Eye (tissue), 1 donor: ENCODE measurements at regions not wholly inside any gene's neighbourhood (a gene's known extent, or its start where the extent isn't known, plus 50 kb on each side); places are given as distances from the start of the nearest gene placed in this dataset.

Experiments used
- DNase-seq: peaks from one replicate; pipeline ENCODE4 v3.0.0-alpha.2; 2015

DNA sequence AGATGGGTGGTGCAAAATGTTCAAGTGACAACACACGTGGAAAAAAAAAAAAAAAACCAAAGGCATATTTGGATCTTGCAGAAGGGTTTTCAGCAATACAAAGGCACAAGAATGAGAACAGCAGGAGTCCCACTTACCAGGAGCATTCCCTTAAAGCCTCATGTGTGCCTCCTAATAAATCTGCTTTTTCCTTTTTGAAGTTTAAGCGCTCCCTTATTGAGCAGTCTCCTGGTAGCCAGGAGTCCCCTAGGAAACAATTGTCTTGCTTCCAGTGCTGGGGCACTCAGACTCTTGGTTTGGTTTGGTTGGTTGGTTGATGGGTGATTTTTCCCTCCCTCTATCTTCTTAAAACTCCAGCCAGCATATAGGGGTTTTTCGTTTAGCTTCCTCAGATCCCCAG, 321.8 kb upstream of the NFE2L3 start:
- no peak for DNase-seq

DNA sequence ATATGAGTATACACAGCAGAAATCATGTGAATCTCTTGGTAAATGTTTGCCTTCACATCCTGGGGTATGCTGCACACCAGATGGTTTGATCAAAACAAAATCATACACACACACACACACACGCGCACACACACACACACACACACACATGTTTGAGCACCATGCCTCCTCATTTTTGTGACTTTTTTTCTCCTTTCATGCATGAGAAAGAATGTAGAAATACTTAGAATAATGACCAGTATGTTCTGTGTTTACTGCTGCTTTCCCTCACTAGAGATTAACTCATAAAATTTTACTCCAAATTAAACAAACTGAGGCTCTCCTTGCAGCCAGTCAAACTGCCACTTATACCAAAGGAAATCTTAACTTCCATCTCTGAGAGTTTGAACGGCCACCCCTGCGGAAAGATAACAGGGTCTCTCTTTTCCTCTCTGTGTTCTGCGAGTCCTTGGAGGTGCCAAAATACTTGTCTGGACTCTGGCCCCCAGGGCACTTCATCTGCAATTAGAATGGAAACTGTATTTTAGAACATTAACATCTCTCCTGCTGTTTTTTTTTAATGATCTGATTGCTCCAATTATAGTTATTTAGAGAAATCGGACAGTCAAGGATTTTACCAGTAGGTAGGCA, 320.8 kb upstream of the NFE2L3 start:
- DNase-seq: peak; percentile 70

DNA sequence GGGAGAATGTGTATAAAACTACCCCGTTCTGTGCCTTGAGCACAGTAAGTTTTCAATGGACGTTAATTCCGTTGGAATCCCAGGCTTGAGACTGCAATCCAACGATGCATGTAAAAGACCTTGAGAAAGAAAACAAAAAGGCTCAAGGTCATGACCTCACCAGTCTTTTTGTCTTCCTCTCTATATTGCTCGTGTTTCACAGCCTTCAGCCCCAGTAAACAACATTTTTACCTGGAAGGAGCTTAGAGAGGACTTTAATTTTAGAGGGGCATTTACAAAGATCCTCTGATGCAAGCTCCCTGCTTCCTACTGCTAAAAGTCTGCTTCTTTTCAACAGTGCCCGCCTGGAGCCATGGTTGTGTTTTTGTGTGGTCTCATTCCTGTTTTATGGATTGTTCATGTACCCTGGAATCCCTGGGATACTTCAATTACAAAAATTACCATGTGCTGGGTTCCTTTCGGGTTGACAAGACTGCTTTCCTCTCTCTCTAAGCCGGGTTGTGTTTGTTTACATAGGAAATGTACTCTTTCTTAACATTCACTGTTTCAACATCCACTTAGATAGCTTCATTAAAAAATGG, 320.1 kb upstream of the NFE2L3 start:
- peak; percentile 81 for DNase-seq

DNA sequence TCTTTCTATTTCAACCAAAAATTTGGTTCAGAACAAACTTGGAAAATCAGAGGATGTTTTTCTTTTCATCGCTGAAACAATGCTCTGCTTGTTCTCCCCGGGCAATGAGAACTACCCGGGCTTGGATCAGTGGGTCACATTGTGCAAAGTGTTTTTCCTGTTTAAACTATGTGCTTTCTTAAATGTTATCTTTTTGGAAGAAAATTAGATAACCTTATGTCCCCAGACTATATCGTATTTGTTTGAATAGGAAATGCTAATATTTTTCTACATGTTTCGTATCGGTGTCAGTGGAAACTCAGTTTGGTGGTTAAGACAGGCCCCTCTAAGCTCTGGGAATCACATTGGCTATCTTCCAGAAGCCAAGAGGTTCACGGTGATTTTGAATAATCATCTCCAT, 319.5 kb upstream of the NFE2L3 start:
- DNase-seq: peak; percentile 56

DNA sequence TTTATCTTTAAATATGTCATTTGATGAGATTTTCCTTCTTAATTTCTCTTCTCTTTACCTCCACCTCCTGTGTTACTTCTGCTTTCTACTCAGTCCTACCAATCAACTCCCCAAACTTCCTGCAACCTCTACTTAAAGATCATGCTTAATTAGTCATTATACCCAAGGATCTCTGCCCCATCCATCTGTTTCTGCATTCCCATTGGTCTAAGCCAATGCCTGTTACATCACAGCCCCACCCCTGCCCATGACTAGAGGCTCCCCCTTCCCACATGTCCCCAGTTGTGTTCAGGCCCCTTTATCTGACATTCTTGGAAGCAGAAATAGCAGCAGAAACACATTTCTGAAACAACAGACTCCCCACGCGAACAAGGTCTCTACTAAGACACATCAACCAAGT, 319.1 kb upstream of the NFE2L3 start:
- DNase-seq: no peak

DNA sequence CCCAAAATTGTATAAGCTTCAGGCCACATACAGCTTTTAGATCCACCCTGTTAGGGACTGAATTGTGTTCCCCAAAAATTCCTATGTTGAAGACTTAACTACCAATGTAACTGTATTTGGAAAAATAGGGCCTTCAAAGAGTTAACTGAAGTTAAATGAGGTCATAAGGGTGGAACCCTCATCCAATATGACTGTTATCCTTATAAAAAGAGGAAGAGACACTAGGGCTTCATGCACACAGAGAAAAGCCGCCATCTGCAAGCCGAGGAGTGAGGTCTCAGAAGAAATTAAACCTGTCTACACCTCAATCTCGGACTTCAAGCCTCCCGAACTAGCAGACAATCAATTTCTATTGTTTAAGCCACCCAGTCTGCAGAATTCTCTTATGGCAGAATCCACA, 317.9 kb upstream of the NFE2L3 start:
- DNase-seq: no peak

DNA sequence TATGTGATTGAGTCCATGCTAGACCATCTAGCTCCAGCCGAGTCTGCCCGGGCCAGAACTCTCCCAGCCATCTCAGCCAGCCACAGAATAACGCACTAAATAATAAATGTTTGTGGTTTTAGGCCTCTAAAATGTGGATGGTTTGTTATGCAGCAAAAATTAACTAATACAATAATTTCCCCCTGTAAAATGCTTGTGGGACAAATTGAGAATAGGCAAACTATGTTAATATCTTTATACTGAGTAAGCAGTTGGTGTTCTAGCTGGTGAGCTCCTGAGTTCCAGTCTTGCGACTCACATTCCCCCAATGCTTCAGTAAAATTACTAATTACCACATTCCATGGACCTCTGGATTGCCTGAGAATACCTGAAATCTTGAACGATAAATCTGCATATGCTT, 316.8 kb upstream of the NFE2L3 start:
- no peak for DNase-seq

DNA sequence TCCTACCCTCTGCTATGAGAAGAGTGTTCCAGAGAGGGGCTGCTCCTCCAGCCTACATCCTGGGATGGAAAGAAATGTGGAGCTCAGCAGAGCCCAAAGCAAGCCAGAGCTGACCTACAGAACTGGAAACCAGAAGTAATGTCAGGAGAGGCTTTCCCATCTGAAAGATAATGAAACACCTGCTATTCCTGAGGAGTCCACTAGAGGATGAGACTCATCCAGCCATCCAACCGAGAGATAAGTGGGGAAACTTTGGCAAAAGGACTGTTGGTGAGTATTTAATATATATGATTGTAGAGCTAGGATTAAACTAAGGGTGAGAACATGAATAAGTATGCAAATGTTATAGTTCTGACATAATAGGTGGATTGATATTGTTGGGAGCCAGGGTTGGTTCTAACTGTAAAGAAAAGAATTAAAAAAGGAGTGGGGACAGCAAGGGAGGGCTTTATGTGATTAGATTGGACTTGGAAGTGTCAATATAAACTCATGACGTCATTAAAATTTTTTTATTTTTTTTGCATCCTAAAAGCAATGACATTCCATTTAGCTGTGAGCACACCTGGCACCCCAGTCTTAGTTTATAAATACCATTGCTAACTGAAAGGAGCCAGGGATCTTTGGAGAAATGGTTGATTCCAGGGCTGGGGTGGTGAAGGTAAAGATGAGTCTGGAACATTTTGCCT, 312.8 kb upstream of the NFE2L3 start:
- no peak for DNase-seq

DNA sequence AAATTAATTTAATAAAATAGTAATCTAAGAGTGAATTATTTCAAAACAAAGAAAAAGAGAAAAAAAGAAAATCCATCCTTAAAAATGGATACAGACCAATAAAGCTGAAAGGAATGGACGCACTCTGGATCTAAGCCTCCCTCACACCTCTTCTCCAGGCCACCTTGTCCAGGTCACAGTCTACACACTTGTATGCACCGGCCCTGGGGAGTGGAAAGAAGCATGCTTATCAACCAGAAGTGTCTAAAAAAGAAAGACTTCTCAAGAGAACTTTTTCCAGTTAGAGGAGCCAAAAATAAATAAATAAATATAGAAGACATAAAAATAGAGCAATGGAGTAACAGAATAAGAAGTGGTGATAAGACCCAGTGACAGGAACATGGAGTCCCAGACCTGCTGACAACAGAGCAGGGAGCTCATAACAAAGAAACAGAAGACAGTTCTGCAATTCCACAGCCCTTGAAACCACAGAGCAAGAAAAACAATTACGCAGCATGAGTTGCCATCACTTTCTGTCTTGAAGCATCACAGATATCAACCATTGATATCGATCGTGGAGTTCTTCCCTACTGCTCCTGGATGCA, 311.7 kb upstream of the NFE2L3 start:
- DNase-seq: no peak

DNA sequence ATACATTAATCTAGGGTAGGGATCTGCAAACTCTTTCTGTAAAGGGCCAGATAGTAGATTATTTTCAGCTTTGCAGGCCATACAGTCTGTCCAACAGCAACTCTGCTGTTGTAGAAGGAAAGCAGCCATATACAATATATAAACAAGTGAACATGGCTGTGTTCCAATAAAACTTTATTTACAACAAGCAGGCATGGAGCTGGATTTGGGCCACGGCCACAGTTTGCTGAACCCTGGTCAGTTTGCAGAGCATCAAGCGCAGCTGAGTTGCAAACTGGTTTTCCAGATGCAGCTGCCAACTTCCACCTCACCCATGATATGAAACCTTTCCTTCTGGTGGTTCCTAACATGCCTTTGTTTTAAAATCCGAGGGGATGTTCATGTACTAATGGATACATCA, 310.4 kb upstream of the NFE2L3 start:
- DNase-seq: no peak

DNA sequence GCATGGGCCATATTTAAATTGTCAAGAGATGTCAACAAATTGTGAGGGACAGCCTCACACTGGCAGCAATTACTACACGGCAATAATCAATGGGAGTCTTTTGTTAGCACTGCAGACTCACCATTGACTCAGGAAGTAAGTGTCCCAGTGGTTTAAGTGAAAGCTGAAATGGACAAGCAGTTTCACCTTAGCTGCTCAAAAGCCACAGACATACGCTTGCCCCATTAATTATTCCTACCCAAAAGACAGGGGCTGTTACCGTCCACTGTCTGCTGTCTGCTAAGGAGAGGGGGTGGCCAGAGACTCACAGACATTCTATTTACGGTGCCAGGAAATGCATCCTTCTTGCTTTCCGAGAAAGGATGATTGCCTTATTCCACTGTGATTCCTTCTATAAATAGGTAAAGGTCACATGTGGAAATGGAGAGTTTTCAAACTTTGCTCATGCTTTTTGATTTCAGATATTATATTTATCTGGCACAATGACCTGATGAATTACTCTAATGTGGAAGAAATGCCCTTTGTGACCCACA, 309.7 kb upstream of the NFE2L3 start:
- no peak for DNase-seq

DNA sequence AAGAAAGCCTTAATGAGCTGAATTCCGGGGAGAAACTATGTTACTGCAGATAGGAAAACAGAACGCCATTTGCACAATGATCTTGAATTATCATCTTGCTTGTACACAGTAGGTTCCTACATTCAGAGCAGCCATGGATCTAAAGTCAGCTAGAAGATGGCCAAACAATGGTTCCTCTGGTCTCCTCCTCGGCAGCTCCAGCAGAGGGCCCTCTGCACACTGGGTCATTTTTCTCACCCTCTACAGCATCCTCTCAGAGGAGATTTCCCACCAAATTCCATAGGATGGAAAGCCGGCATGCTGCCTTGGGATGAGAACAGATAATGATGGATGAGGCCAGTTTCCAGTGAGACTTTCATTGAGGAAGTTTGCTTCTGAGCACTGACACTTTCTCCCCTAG, 308.5 kb upstream of the NFE2L3 start:
- no peak for DNase-seq

DNA sequence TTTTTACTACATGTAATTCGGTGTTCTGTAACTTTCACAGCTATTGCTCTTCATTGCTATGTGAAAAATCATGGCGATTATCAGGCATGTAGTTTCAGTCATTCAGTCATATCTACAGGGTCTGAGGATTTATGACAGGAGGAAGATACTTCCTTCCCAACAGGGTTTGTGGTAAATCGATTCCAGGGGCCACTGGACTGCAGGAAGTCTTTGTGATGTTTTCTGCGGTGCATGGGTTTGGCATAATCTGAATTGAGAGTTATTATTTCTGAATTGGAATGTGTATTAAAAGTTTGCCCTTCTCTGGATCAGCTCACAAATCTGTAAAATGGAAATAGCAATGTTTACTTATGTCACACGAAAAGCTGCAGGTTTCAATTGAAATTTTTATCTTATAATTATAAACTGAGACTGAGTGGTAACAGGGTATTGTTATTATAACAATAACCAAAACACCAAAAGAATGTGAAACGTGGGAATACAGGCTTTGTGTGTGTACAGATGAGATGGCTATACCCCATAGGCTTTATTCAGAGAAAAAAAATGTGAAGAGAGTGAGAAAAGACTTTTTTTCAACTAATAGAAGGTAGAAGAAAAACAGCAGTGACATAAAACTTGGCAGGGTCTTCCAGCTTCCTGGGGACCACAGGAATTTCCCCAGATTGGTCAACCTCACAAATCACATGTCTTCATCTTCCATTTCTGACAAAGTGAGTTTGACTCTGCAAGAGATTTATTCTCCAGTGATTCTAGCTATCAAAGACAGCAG, 307.7 kb upstream of the NFE2L3 start:
- peak; percentile 37 for DNase-seq

DNA sequence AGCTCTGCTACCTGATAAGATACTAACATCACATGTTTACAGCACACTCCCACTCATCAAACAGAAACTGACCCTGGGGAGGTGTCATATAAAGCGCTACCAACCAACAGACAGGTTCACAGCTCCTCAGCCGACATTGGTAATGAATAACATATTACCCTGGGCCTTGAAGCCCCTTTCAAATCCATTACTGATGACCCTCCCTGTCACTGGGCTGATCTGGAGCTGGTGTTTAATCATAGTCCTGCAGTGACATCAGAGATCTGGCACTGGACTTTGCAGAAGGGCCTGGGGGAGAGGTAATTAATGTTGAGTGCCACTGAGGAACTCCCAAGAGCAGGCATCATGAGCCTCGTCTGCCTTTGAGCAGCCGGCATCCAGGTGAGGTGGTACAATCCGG, 306.5 kb upstream of the NFE2L3 start:
- DNase-seq: no peak

DNA sequence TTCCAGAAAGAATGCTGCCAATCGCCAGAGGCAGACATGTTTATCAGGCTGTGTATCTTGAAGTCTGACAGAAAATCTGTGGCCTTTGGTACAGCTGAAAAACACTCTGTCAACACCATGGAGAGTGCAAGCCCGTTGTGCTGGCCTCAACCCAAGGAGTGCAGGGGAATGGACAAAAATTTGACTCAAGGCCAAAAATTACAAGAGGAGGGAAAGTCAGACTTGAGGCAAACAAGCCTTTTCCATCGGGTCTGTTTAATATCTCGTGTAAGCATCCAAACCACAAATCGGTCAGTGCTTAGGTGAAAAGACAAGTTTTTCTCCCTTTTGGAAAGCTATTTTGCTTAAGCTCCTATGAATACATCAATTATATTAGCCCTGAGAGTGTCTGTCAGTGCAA, 305.3 kb upstream of the NFE2L3 start:
- peak; percentile 87 for DNase-seq

DNA sequence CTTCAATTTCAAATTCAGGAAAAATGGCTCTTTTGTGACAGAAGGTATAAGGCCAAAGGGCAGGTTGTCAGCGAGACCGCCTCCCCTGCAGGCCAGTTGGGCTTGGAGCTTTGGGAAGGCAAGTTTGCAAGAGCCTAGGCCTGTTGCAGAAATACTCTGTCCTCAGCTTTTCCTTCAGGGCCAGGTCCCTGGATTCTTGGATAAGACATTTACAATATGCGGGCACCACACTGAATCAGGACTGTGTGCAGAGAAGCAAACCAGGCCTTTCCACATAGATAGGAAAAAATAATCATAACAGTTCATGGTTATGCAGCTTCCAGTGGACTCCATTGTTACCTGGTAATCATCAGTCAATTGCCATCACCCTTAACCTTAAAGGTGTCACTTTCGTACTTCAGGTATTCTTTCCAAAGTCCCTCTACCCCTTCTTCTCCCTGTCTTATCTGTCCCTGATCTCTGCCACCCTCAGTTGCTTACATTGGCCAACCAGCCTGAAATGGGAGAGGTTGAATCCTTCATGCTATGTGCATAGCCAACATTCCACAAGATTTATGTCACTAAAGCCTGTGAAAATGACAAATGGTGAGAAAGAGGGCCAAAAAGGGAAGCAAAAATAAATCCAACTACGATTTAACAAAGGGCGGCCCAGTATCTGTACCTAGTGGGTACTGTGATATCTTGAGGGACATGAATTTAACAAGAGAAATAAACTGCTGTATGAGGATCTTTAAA, 304.5 kb upstream of the NFE2L3 start:
- peak; percentile 48 for DNase-seq

DNA sequence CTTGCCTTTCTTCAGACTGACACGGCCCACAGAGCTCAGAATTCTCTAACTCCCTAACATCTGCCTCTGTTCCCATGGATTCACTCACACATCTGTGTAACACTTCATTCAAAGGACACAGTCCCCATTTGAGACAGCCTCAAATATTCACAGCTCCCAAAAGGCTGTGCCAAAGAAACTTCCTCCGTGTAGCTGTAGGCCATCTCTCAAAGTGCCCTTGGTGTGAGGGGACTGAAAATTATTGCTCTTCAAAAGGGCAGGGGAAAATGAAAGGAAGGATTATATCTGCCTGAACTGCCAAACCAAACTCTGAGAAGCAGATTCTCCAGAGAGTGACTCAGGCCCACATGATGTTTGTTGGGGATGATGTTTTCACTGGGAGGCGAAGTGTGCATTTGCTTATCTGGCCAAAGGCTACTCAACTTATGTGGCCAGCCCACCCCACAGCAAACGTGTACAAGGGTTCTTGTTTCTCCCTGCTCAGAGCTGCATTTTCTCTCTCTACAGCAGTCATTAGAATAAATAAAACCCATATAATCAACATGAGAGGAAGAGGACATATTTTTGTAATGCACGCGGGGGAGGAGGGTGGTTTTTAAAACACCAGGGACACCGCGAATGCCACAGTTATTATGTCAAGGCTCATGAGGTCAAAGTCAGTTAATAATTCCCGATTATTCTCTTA, 302.4 kb upstream of the NFE2L3 start:
- DNase-seq: peak; percentile 64

DNA sequence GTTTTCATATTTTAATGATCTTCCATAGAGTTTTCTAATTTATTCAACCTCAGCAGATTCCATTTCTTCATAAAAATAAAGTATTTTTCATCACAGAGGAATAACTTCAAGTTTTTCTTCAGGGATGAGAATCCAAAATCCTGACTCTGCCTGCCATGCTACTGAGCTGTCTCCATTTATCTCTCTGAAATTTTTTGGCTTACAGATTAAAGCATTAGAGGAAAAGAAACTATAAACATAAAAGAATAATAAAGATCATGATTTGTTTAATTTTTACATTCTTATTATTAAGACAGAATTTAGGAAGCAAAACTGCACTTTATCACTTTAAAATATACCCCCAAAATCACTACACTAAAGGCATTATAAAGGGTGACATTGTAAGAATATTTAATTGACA, 301.8 kb upstream of the NFE2L3 start:
- DNase-seq: no peak

DNA sequence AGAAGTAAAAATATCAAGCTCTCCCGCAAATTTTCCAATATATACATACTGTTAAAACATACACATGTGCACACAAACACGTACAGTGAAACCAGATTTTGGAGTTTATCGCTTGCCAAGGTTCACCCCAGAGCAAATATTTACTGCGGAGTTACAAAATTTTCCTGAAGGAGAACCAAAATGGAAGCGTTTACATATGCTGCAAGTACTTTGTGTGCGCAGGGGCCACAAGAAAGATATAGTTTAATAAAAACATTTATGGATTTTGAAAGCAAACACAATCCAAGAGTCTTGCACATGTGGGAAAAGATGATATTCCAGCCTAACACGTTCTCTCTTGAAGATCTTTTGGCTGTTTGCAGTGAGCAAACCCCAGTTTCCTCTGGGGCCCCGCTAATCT, 301.3 kb upstream of the NFE2L3 start:
- peak; percentile 70 for DNase-seq

DNA sequence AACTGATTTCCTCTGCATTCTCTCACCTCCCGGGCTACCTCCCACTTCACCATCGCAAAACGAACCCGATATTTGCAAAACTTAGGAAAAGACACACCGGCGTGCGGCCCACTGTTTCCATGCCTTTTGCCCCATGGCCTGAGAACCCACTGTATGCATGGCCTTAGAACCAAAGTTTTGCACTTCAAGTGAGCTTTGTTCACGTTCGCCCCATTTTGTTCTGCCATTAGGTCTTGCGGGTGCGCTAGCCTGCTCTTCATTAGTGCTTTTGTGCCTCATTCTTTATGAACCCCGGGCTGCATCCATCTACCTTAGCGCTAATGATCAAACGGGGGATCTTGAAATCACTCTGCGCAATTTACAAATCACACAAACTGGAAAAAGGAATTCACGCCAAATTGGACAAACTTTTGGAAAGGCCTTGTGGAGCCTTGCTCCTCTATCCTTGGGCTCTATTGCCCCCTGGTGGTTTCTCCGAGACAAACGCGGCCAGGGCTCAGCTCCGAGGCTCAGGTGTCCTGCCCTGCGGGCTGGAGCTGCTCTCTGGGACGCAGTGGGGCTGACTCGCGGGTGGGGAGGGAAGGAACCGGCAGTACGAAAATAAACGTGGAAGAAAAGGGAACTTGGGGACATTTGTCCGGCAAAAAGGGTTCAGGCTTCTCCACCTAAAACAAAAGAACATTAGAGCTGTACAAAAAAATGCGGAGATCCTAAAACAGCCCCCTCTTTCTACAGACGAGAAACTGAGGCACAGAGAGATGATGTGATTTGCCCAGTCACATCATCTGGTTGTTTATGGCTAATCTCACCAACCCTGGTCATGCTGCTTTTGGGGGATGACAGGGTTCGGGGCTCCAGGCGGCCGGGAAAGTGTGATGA, 300.4 kb upstream of the NFE2L3 start:
- peak; percentile 97 for DNase-seq
